HEK293 (cell line): ENCODE measurements at regions not wholly inside any gene's neighbourhood (a gene's known extent, or its start where the extent isn't known, plus 50 kb on each side); places are given as distances from the start of the nearest gene placed in this dataset.
A peak's percentile ranks its signal among the peaks of the same experiment; 100 is the strongest.
"Not testable (repeated sequence)": the region's sequence is repeated elsewhere in the genome, so short reads cannot be mapped to it uniquely, and the experiment has no call there.

Experiments used
- CTCF ChIA-PET: fragments of 350-600 bp; formaldehyde crosslinking; extraction: SDS; loops from one replicate; lab custom pipeline; 2021; ENCODE audit warnings: antibody characterized with exemption; lab: Yijun Ruan, JAX
- POLR2A ChIA-PET: fragments of 300-600 bp; formaldehyde crosslinking; extraction: SDS; loops from one replicate; lab custom pipeline; 2020; ENCODE audit warnings: antibody characterized with exemption, inconsistent platforms; lab: Yijun Ruan, JAX
- H3K27ac ChIP-seq: fragments of 200-500 bp; sonication (Bioruptor generic); 2 replicates; pipeline ENCODE4 v1.5.1; 2014; ENCODE audit warnings: low read depth, low read length, control low read depth, inconsistent platforms; ENCODE audit errors: extremely low read depth
- H3K36me3 ChIP-seq, 2 experiments: fragments of 200-500 bp in 1 of 2; sonication (Bioruptor generic) in 1 of 2; 1 replicate in 1 of 2; 2 replicates in 1 of 2; pipeline ENCODE4 v1.5.1; 2014 to 2017; ENCODE audit warnings: inconsistent platforms in 2 of 2, low read length in 2 of 2; ENCODE audit not compliant: control insufficient read depth in 2 of 2, insufficient read depth in 1 of 2
- H3K4me1 ChIP-seq: fragments of 200-500 bp; sonication (Bioruptor generic); 2 replicates; pipeline ENCODE4 v1.5.1; 2014; ENCODE audit warnings: mild to moderate bottlenecking, low read length, inconsistent platforms; ENCODE audit not compliant: control insufficient read depth, insufficient read depth
- H3K4me3 ChIP-seq: 2 replicates; pipeline ENCODE4 v1.5.1; 2011; ENCODE audit warnings: low read depth, mild to moderate bottlenecking, control low read depth, low read length, moderate library complexity
- H3K9me3 ChIP-seq: fragments of 200-500 bp; sonication (Bioruptor generic); 2 replicates; pipeline ENCODE4 v1.5.1; 2014; ENCODE audit warnings: low read depth, low read length, inconsistent platforms; ENCODE audit not compliant: control insufficient read depth, insufficient read depth
- GFI1B ChIP-seq: fragments of 450-650 bp; formaldehyde crosslinking; IDR thresholded peaks from 2 replicates; pipeline ENCODE4 v1.5.1; 2016; ENCODE audit warnings: missing biosample characterization, missing genetic modification characterization
- KLF16 ChIP-seq: fragments of 450-650 bp; formaldehyde crosslinking; IDR thresholded peaks from 2 replicates; pipeline ENCODE4 v1.5.1; 2017; ENCODE audit warnings: missing biosample characterization, missing genetic modification characterization
- MZF1 ChIP-seq: fragments of 450-650 bp; formaldehyde crosslinking; IDR thresholded peaks from 2 replicates; pipeline ENCODE4 v1.5.1; 2017; ENCODE audit warnings: missing biosample characterization, missing genetic modification characterization, borderline replicate concordance
- TCF7L2 ChIP-seq: IDR thresholded peaks from 2 replicates; pipeline ENCODE4 v1.6.1; 2011; ENCODE audit warnings: low read depth, mild to moderate bottlenecking, inconsistent platforms, low read length, moderate library complexity, borderline replicate concordance
- ZFP41 ChIP-seq: fragments of 450-650 bp; formaldehyde crosslinking; IDR thresholded peaks from 2 replicates; pipeline ENCODE4 v1.5.1; 2016; ENCODE audit warnings: missing biosample characterization, missing genetic modification characterization, borderline replicate concordance
- ZFP69B ChIP-seq: fragments of 450-650 bp; formaldehyde crosslinking; IDR thresholded peaks from 2 replicates; pipeline ENCODE4 v1.5.1; 2016; ENCODE audit warnings: missing biosample characterization, missing genetic modification characterization
- ZNF146 ChIP-seq: fragments of 450-650 bp; formaldehyde crosslinking; IDR thresholded peaks from 2 replicates; pipeline ENCODE4 v1.5.1; 2016; ENCODE audit warnings: missing biosample characterization, missing genetic modification characterization
- ZNF24 ChIP-seq: fragments of 450-650 bp; formaldehyde crosslinking; IDR thresholded peaks from 2 replicates; pipeline ENCODE4 v1.5.1; 2016; ENCODE audit warnings: missing biosample characterization, missing genetic modification characterization
- ZNF544 ChIP-seq: fragments of 450-650 bp; formaldehyde crosslinking; IDR thresholded peaks from 2 replicates; pipeline ENCODE4 v1.5.0; 2017; ENCODE audit warnings: missing biosample characterization, missing genetic modification characterization
- ZNF549 ChIP-seq: fragments of 450-650 bp; IDR thresholded peaks from 2 replicates; pipeline ENCODE4 v1.5.1; 2018; ENCODE audit warnings: missing biosample characterization, missing genetic modification characterization, mild to moderate bottlenecking, inconsistent platforms, moderate library complexity
- ZNF623 ChIP-seq: fragments of 450-650 bp; formaldehyde crosslinking; IDR thresholded peaks from 2 replicates; pipeline ENCODE4 v1.5.1; 2016; ENCODE audit warnings: missing biosample characterization, missing genetic modification characterization
- ZNF624 ChIP-seq: fragments of 450-650 bp; formaldehyde crosslinking; IDR thresholded peaks from 2 replicates; pipeline ENCODE4 v1.5.1; 2017; ENCODE audit warnings: missing biosample characterization, missing genetic modification characterization
- ZNF830 ChIP-seq: fragments of 450-650 bp; IDR thresholded peaks from 2 replicates; pipeline ENCODE4 v1.5.0; 2018; ENCODE audit warnings: missing biosample characterization, missing genetic modification characterization, low read depth, mild to moderate bottlenecking, moderate library complexity
- TF ChIP-seq, protein P1 (sequence below): fragments of 450-650 bp; formaldehyde crosslinking; IDR thresholded peaks from 2 replicates; pipeline ENCODE4 v1.5.1; 2016; ENCODE audit warnings: missing biosample characterization, missing genetic modification characterization
- TF ChIP-seq, protein P2 (sequence below): fragments of 450-650 bp; formaldehyde crosslinking; IDR thresholded peaks from 2 replicates; pipeline ENCODE4 v1.5.1; 2016; ENCODE audit warnings: missing biosample characterization, missing genetic modification characterization
- TF ChIP-seq, protein P3 (sequence below): fragments of 450-650 bp; formaldehyde crosslinking; IDR thresholded peaks from 2 replicates; pipeline ENCODE4 v1.5.1; 2016; ENCODE audit warnings: missing biosample characterization, missing genetic modification characterization
- TF ChIP-seq, protein P4 (sequence below): fragments of 450-650 bp; formaldehyde crosslinking; IDR thresholded peaks from 2 replicates; pipeline ENCODE4 v1.5.1; 2016; ENCODE audit warnings: missing biosample characterization, missing genetic modification characterization
- TF ChIP-seq, protein P5 (sequence below): fragments of 450-650 bp; formaldehyde crosslinking; conservative IDR thresholded peaks from 2 replicates; pipeline ENCODE4 v1.5.1; 2016; ENCODE audit warnings: low read depth, missing biosample characterization, missing genetic modification characterization

DNA sequence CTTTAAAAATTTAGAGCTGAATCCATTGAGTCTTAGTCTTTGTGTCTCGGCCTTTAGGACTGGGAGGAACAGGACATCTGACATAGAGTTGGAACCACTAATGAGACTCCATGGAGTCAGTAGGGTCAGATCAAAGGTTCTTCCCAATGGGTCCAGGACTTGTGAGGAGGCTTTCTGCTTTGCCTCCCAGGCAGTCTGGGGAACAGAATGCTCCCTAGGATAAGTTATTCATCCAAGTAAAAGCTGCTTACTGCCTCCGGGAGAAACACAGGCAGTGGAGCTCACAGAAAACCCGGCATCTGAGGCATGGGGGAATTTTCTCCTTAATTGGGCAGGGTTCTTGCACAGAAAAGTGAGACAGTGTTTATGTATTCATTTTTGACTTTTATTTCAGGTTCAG is 216.4 kb downstream of the SEC23IP start (continued):
- TF ChIP-seq, protein P1, sequence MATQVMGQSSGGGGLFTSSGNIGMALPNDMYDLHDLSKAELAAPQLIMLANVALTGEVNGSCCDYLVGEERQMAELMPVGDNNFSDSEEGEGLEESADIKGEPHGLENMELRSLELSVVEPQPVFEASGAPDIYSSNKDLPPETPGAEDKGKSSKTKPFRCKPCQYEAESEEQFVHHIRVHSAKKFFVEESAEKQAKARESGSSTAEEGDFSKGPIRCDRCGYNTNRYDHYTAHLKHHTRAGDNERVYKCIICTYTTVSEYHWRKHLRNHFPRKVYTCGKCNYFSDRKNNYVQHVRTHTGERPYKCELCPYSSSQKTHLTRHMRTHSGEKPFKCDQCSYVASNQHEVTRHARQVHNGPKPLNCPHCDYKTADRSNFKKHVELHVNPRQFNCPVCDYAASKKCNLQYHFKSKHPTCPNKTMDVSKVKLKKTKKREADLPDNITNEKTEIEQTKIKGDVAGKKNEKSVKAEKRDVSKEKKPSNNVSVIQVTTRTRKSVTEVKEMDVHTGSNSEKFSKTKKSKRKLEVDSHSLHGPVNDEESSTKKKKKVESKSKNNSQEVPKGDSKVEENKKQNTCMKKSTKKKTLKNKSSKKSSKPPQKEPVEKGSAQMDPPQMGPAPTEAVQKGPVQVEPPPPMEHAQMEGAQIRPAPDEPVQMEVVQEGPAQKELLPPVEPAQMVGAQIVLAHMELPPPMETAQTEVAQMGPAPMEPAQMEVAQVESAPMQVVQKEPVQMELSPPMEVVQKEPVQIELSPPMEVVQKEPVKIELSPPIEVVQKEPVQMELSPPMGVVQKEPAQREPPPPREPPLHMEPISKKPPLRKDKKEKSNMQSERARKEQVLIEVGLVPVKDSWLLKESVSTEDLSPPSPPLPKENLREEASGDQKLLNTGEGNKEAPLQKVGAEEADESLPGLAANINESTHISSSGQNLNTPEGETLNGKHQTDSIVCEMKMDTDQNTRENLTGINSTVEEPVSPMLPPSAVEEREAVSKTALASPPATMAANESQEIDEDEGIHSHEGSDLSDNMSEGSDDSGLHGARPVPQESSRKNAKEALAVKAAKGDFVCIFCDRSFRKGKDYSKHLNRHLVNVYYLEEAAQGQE = no peak
- TF ChIP-seq, protein P2, sequence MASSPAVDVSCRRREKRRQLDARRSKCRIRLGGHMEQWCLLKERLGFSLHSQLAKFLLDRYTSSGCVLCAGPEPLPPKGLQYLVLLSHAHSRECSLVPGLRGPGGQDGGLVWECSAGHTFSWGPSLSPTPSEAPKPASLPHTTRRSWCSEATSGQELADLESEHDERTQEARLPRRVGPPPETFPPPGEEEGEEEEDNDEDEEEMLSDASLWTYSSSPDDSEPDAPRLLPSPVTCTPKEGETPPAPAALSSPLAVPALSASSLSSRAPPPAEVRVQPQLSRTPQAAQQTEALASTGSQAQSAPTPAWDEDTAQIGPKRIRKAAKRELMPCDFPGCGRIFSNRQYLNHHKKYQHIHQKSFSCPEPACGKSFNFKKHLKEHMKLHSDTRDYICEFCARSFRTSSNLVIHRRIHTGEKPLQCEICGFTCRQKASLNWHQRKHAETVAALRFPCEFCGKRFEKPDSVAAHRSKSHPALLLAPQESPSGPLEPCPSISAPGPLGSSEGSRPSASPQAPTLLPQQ = no peak
- TF ChIP-seq MZF1 (tag by site-specific recombination) = no peak
- TF ChIP-seq ZNF830 (tag by site-specific recombination) = no peak

DNA sequence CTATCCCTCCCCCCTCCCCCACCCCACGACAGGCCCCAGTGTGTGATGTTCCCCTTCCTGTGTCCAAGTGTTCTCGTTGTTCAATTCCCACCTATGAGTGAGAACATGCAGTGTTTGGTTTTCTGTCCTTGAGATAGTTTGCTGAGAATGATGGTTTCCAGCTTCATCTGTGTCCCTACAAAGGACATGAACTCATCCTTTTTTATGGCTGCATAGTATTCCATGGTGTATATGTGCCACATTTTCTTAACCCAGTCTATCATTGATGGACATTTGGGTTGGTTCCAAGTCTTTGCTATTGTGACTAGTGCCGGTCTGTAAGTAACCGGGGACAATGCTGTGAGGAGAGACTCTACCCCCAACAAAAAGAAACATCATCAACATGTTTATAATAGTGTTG is 217.2 kb downstream of the SEC23IP start:
- H3K36me3 ChIP-seq, H3K27ac ChIP-seq, POLR2A ChIA-PET, H3K9me3 ChIP-seq, H3K4me3 ChIP-seq, H3K4me1 ChIP-seq: not testable (repeated sequence)
- TF ChIP-seq, protein P3, sequence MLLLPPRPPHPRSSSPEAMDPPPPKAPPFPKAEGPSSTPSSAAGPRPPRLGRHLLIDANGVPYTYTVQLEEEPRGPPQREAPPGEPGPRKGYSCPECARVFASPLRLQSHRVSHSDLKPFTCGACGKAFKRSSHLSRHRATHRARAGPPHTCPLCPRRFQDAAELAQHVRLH (tag by site-specific recombination) = 0 out of 2 replicates have a peak, but pooled peaks have one; percentile 50
- TF ChIP-seq, protein P4, sequence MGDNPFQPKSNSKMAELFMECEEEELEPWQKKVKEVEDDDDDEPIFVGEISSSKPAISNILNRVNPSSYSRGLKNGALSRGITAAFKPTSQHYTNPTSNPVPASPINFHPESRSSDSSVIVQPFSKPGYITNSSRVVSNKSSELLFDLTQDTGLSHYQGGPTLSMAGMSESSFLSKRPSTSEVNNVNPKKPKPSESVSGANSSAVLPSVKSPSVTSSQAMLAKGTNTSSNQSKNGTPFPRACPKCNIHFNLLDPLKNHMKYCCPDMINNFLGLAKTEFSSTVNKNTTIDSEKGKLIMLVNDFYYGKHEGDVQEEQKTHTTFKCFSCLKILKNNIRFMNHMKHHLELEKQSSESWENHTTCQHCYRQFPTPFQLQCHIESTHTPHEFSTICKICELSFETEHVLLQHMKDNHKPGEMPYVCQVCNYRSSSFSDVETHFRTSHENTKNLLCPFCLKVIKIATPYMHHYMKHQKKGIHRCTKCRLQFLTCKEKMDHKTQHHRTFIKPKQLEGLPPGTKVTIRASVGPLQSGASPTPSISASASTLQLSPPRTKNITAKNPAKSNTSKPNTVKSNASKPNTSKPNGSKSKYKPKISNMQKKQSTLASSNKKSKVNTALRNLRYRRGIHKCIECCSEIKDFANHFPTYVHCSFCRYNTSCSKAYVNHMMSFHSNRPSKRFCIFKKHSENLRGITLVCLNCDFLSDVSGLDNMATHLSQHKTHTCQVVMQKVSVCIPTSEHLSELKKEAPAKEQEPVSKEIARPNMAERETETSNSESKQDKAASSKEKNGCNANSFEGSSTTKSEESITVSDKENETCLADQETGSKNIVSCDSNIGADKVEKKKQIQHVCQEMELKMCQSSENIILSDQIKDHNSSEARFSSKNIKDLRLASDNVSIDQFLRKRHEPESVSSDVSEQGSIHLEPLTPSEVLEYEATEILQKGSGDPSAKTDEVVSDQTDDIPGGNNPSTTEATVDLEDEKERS (tag by site-specific recombination) = peak; percentile 49; the same call in 1 of the 2 replicates
- peak; percentile 94 for TF ChIP-seq ZNF146 (tag by site-specific recombination)
- CTCF ChIA-PET = interaction anchor here (0.6 to 1.9 kb wide), 3 partner anchors 55 to 483 kb away, joined by 3 to 4 read pairs (median 3); no protein-coding TSS in a partner anchor

DNA sequence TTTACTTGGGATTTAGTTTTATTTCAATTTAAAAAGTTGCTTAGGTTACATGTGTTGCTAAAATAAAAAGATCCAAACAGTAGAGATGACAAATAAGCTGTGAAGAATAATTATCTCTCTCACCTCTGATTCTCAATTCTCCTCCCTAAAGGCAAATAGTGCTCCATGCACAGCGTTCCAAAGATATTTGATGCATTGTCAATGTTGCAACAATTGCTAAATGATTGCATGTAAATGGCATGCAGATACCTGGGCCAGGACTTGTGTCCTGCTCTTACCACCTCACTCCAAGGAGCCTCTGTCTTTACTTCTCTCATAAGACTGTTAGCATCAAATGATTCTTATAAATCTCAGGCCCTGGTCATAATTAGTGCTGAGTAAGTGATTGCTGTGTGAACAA is 217.7 kb downstream of the SEC23IP start:
- Histone ChIP-seq H3K27ac (no peak overlapping the region), H3K4me3 (no peak overlapping the region), H3K36me3 (no peaks in the 10 kb centered on the region), H3K4me1 (no peaks in the 10 kb centered on the region), H3K9me3 (no peaks in the 10 kb centered on the region)
- TF ChIP-seq GFI1B (tag by site-specific recombination) (no peak), ZNF544 (no peak), TCF7L2 (no peak), ZNF549 (tag by site-specific recombination) (no peak), KLF16 (no peak), ZFP41 (tag by site-specific recombination) (no peak), ZFP69B (tag by site-specific recombination) (no peak), ZNF623 (tag by site-specific recombination) (no peak), ZNF24 (tag by site-specific recombination) (no peak), ZNF624 (tag by site-specific recombination) (no peak)
- TF ChIP-seq, protein P5, sequence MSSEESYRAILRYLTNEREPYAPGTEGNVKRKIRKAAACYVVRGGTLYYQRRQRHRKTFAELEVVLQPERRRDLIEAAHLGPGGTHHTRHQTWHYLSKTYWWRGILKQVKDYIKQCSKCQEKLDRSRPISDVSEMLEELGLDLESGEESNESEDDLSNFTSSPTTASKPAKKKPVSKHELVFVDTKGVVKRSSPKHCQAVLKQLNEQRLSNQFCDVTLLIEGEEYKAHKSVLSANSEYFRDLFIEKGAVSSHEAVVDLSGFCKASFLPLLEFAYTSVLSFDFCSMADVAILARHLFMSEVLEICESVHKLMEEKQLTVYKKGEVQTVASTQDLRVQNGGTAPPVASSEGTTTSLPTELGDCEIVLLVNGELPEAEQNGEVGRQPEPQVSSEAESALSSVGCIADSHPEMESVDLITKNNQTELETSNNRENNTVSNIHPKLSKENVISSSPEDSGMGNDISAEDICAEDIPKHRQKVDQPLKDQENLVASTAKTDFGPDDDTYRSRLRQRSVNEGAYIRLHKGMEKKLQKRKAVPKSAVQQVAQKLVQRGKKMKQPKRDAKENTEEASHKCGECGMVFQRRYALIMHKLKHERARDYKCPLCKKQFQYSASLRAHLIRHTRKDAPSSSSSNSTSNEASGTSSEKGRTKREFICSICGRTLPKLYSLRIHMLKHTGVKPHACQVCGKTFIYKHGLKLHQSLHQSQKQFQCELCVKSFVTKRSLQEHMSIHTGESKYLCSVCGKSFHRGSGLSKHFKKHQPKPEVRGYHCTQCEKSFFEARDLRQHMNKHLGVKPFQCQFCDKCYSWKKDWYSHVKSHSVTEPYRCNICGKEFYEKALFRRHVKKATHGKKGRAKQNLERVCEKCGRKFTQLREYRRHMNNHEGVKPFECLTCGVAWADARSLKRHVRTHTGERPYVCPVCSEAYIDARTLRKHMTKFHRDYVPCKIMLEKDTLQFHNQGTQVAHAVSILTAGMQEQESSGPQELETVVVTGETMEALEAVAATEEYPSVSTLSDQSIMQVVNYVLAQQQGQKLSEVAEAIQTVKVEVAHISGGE (tag by site-specific recombination) = no peak
- POLR2A ChIA-PET = no interaction called here
- CTCF ChIA-PET = interaction anchor here (0.7 kb wide), 1 partner anchor 484 kb away, joined by 3 read pairs; no protein-coding TSS in a partner anchor
